CD4-positive, alpha-beta T cell treated with Interleukin-6 for 4 hours (primary cell): ENCODE measurements at regions not wholly inside any gene's neighbourhood (a gene's known extent, or its start where the extent isn't known, plus 50 kb on each side); places are given as distances from the start of the nearest gene placed in this dataset.
"Not testable (repeated sequence)": the region's sequence is repeated elsewhere in the genome, so short reads cannot be mapped to it uniquely, and the experiment has no call there.

Experiments
- DNase-seq: peaks from one replicate; pipeline ENCODE4 v3.0.0-alpha.2; 2020; ENCODE audit warnings: mixed read lengths

- no peak for DNase-seq
These were observed 220.7 kb downstream of the BMP4 start for GRCh38 chr14:53735916-53736315.

GRCh38 chr14:53723221-53723620 lies 233.4 kb downstream of the BMP4 start:
- no peak for DNase-seq

GRCh38 chr14:53719536-53719935 lies 237.1 kb downstream of the BMP4 start:
- DNase-seq: no peak

GRCh38 chr14:53716578-53716977 lies 240.0 kb downstream of the BMP4 start:
- no peak for DNase-seq

GRCh38 chr14:53715193-53715721 lies 241.4 kb downstream of the BMP4 start:
- no peak for DNase-seq

- no peak for DNase-seq
These were observed 242.0 kb downstream of the BMP4 start for GRCh38 chr14:53714495-53715192.

GRCh38 chr14:53712901-53713300 lies 243.7 kb downstream of the BMP4 start:
- not testable (repeated sequence) for DNase-seq

GRCh38 chr14:53711205-53711604 lies 245.4 kb downstream of the BMP4 start:
- no peak for DNase-seq

- no peak for DNase-seq
These were observed 246.0 kb downstream of the BMP4 start for GRCh38 chr14:53710615-53711014.

GRCh38 chr14:53709381-53709780 lies 247.2 kb downstream of the BMP4 start:
- DNase-seq: no peak

- DNase-seq: no peak
These were observed 253.2 kb downstream of the BMP4 start for GRCh38 chr14:53703457-53703856.

- DNase-seq: no peak
These were observed 255.3 kb downstream of the BMP4 start for GRCh38 chr14:53701108-53701875.

GRCh38 chr14:53696217-53696965 lies 260.2 kb downstream of the BMP4 start:
- no peak for DNase-seq

GRCh38 chr14:53695692-53696214 lies 260.9 kb downstream of the BMP4 start:
- no peak for DNase-seq

- no peak for DNase-seq
These were observed 263.7 kb downstream of the BMP4 start for GRCh38 chr14:53692885-53693284.

- no peak for DNase-seq
These were observed 264.2 kb downstream of the BMP4 start for GRCh38 chr14:53692451-53692850.

GRCh38 chr14:53683229-53683628 lies 273.4 kb downstream of the BMP4 start:
- DNase-seq: no peak

GRCh38 chr14:53672526-53672925 lies 284.1 kb downstream of the BMP4 start:
- DNase-seq: no peak

GRCh38 chr14:53670701-53671100 lies 285.9 kb downstream of the BMP4 start:
- DNase-seq: no peak

GRCh38 chr14:53668897-53669296 lies 287.7 kb downstream of the BMP4 start:
- no peak for DNase-seq

GRCh38 chr14:53663709-53664108 lies 292.9 kb downstream of the BMP4 start:
- no peak for DNase-seq

- no peak for DNase-seq
These were observed 301.4 kb downstream of the BMP4 start for GRCh38 chr14:53655080-53655785.

- no peak for DNase-seq
These were observed 304.6 kb downstream of the BMP4 start for GRCh38 chr14:53652068-53652467.
